ENCODE measurements at regions not wholly inside any gene's neighbourhood (a gene's known extent, or its start where the extent isn't known, plus 50 kb on each side); places are given as distances from the start of the nearest gene placed in this dataset.

DNA sequence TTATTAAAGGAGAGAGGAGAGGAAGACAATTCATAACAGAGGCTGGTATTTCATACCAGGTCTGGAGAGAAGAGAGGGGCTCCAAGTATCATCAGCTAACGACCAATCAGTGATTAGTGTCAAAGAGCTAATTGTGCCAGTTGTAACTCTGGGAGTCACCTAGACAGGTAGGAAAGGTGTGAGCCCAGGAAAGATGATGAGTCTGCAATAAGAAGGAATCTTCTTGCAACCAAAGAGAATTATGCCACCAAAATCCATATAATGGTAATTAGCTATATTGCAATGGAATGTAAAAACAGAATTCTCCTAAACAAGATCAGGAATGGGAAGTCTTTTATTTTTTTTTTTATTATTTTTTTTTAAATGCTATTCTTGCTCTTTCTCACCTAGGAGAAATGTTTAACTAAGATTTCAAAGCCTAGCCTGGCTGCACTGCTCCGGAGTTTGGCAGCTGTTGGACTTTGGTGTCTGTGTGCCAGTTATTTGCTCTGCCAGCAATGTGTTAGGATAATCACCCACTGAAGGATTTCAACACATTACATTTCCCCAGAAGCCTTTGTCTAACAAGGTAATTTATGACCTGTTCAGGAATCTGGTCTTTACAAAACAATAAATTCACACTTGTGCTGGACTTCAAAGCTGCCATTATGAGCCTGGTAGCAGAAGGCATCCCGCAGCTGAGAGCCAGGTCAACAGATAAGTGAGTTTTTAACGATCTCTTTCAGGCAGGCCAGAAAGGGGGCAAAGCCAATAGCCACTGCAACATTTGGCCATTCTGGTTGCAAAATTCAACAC lies 89.4 kb downstream of the FOXB1 start:
- Histone ChIP-seq H3K36me3 (no peaks in the 10 kb centered on the region), H3K9me3 (no peaks in the 10 kb centered on the region), H3K9ac (ENCODE audit: low read depth in 2 of 2, low read length in 2 of 2) (no peak overlapping the region), H3K4me1 (no peaks in the 10 kb centered on the region), H3K4me3 (no peak overlapping the region), H3K27me3 (no peaks in the 10 kb centered on the region), H3K27ac (no peak overlapping the region)
- TF ChIP-seq, protein P1, sequence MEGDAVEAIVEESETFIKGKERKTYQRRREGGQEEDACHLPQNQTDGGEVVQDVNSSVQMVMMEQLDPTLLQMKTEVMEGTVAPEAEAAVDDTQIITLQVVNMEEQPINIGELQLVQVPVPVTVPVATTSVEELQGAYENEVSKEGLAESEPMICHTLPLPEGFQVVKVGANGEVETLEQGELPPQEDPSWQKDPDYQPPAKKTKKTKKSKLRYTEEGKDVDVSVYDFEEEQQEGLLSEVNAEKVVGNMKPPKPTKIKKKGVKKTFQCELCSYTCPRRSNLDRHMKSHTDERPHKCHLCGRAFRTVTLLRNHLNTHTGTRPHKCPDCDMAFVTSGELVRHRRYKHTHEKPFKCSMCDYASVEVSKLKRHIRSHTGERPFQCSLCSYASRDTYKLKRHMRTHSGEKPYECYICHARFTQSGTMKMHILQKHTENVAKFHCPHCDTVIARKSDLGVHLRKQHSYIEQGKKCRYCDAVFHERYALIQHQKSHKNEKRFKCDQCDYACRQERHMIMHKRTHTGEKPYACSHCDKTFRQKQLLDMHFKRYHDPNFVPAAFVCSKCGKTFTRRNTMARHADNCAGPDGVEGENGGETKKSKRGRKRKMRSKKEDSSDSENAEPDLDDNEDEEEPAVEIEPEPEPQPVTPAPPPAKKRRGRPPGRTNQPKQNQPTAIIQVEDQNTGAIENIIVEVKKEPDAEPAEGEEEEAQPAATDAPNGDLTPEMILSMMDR (IDR thresholded peaks at IDR 0.05) = no peak
- intact Hi-C loops (cut with DNase I) = no loop called here
- DNase-seq = peak; percentile 31

- H3K9me3 ChIP-seq = no peaks in the 10 kb centered on the region
- H3K27ac ChIP-seq = no peak overlapping the region
- H3K4me1 ChIP-seq = no peaks in the 10 kb centered on the region
- no peaks in the 10 kb centered on the region for H3K27me3 ChIP-seq
- no peak overlapping the region for H3K4me3 ChIP-seq
- DNase-seq = no peak
- H3K9ac ChIP-seq (ENCODE audit: low read depth in 2 of 2, low read length in 2 of 2) = no peak overlapping the region
- TF ChIP-seq, protein P1 (IDR thresholded peaks at IDR 0.05) = no peak
- no peaks in the 10 kb centered on the region for H3K36me3 ChIP-seq
- intact Hi-C loops (cut with DNase I) = no loop called here
These were observed 91.6 kb downstream of the FOXB1 start for GRCh38 chr15:60095711-60096110.

GRCh38 chr15:60096157-60096556 lies 92.0 kb downstream of the FOXB1 start:
- intact Hi-C loops (cut with DNase I) = no loop called here
- H3K4me1 ChIP-seq = no peaks in the 10 kb centered on the region
- no peaks in the 10 kb centered on the region for H3K9me3 ChIP-seq
- no peak overlapping the region for H3K9ac ChIP-seq (ENCODE audit: low read depth in 2 of 2, low read length in 2 of 2)
- no peak overlapping the region for H3K4me3 ChIP-seq
- TF ChIP-seq, protein P1 (IDR thresholded peaks at IDR 0.05) = no peak
- H3K36me3 ChIP-seq = no peaks in the 10 kb centered on the region
- H3K27ac ChIP-seq = no peak overlapping the region
- no peaks in the 10 kb centered on the region for H3K27me3 ChIP-seq
- DNase-seq = no peak

- no peak for DNase-seq
- Histone ChIP-seq H3K9me3 (no peaks in the 10 kb centered on the region), H3K27ac (no peak overlapping the region), H3K4me1 (no peaks in the 10 kb centered on the region), H3K9ac (ENCODE audit: low read depth in 2 of 2, low read length in 2 of 2) (no peak overlapping the region), H3K4me3 (no peak overlapping the region), H3K36me3 (no peaks in the 10 kb centered on the region), H3K27me3 (no peaks in the 10 kb centered on the region)
- intact Hi-C loops (cut with DNase I) = no loop called here
- TF ChIP-seq, protein P1 (IDR thresholded peaks at IDR 0.05) = no peak
These were observed 97.3 kb downstream of the FOXB1 start for GRCh38 chr15:60101416-60101815.

- Histone ChIP-seq H3K36me3 (no peaks in the 10 kb centered on the region), H3K27me3 (no peaks in the 10 kb centered on the region), H3K4me3 (no peak overlapping the region), H3K27ac (no peak overlapping the region), H3K9ac (ENCODE audit: low read depth in 2 of 2, low read length in 2 of 2) (no peak overlapping the region), H3K4me1 (no peaks in the 10 kb centered on the region), H3K9me3 (no peaks in the 10 kb centered on the region)
- TF ChIP-seq, protein P1 (IDR thresholded peaks at IDR 0.05) = no peak
- DNase-seq = no peak
- intact Hi-C loops (cut with DNase I) = no loop called here
These were observed 98.6 kb downstream of the FOXB1 start for GRCh38 chr15:60102748-60103147.

Measured in colonic mucosa (tissue), 4 donors.